ENCODE measurements at regions not wholly inside any gene's neighbourhood (a gene's known extent, or its start where the extent isn't known, plus 50 kb on each side); places are given as distances from the start of the nearest gene placed in this dataset.
A peak's percentile ranks its signal among the peaks of the same experiment; 100 is the strongest.

DNA sequence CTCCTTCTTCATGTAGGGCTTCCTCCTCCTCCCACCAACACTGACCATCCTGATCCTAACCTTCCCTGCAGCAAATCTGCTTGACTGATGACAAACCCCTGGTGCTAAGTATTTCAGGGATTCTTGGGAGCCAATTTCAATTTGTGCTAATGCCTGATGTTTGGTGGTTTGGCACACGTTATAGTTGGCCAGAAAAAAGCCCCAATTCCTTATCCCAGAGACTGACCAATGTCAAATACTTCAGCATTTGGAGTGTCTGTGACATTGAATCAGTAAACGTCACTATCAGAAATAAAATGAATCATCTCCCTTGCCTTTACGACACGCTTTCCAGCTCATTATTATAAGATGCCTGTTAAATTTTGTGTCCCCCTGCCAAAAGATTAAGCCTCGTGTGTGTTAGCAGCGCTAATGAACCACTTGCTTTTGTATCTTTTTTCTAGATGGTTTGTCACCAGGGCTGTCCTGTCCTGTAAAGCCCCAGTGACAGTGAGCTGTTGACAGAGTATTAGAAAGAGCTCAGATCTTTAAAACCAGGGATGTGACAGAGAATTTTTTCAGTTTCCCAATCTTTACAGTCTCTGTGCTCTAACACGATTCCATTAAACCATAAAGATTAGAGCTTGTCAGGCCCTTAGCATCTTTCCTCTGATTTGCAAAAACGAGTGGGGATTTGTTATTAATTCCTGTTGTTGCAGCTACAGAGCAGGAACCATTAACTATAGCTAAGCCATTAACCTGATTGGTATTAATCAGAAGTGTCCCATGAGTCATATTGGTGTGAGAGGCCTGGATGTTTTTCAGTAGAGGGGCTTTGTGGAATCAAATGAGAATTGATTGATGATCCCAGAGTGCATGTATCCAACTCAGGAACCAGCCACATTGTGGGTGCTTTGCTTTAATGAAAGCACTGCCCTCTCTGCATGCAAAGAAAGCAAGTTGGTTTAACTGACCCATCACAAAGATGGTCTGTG is 665.1 kb upstream of the PLXNA2 start:
- WGBS (ENCODE audit: insufficient coverage): 71% methylated on average over 2 of the region's 8 CpGs

DNA sequence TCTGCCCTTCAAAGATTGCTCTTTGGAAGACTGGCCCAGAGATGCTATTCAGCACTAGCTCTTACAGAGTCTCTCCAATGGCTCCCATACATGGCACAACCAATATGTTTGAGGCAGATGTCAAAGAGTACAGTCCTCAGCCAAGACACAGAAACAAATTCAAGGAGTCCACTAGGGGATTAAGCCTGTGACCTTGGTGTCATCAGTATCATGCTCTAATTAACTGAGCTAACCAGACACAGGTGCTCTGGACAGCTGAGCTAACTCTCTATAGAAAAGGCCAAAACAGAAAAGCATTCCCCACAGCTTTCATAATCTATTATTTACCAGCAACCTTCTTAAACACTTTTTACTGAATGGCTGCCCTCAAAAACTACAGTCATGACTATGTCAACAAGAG is 666.0 kb upstream of the PLXNA2 start:
- no peaks in the 10 kb centered on the region for H3K4me1 ChIP-seq (ENCODE audit: control insufficient read depth, insufficient read depth, low read length)
- H3K36me3 ChIP-seq (ENCODE audit: control insufficient read depth, insufficient read depth, low read length): no peaks in the 10 kb centered on the region
- DNase-seq (ENCODE audit: low read depth in 4 of 6, low spot score in 6 of 6): no peak

More for the DNA sequence above, 665.1 kb upstream of the PLXNA2 start:
- peak in 2 of 6 donors; percentile 37 to 66 for DNase-seq (ENCODE audit: low read depth in 4 of 6, low spot score in 6 of 6)
- Histone ChIP-seq H3K27ac (ENCODE audit: low read depth, low read length) (no peak overlapping the region), H3K4me3 (ENCODE audit: low read depth, low read length) (no peak overlapping the region), H3K9me3 (ENCODE audit: control insufficient read depth, insufficient read depth, low read length) (no peaks in the 10 kb centered on the region), H3K27me3 (ENCODE audit: control insufficient read depth, insufficient read depth, low read length) (no peaks in the 10 kb centered on the region), H3K36me3 (ENCODE audit: control insufficient read depth, insufficient read depth, low read length) (no peaks in the 10 kb centered on the region), H3K4me1 (ENCODE audit: control insufficient read depth, insufficient read depth, low read length) (no peaks in the 10 kb centered on the region)

DNA sequence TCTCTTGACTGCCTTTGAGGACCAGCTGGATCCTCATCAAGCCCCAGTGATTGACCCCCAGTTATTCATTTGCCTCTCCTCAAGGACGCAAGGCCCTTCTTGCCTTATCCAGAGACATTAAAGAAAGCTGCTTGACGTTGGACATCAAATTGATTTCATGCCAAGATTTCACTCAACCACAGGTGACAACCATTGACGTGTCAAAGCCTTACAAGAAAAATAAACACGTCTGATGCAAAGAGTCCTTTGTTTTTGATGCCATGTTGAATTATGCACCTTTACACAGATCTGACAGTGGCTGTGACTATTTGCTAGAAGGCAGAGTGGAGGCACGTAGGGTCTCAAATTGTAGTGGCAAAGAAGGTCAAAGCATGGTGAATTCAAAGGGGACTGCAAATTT is 666.2 kb upstream of the CAMK1G start:
- Histone ChIP-seq H3K4me1 (ENCODE audit: control insufficient read depth, insufficient read depth, low read length) (no peaks in the 10 kb centered on the region), H3K36me3 (ENCODE audit: control insufficient read depth, insufficient read depth, low read length) (no peaks in the 10 kb centered on the region), H3K27ac (ENCODE audit: low read depth, low read length) (no peak overlapping the region), H3K4me3 (ENCODE audit: low read depth, low read length) (no peak overlapping the region), H3K27me3 (ENCODE audit: control insufficient read depth, insufficient read depth, low read length) (no peaks in the 10 kb centered on the region), H3K9me3 (ENCODE audit: control insufficient read depth, insufficient read depth, low read length) (no peaks in the 10 kb centered on the region)
- no peak for DNase-seq (ENCODE audit: low read depth in 4 of 6, low spot score in 6 of 6)
- 40% methylated on average over 4 of the region's 5 CpGs for WGBS (ENCODE audit: insufficient coverage)

More for the DNA sequence above, 666.0 kb upstream of the PLXNA2 start:
- Histone ChIP-seq H3K9me3 (ENCODE audit: control insufficient read depth, insufficient read depth, low read length) (no peaks in the 10 kb centered on the region), H3K4me3 (ENCODE audit: low read depth, low read length) (no peak overlapping the region), H3K27ac (ENCODE audit: low read depth, low read length) (no peak overlapping the region), H3K27me3 (ENCODE audit: control insufficient read depth, insufficient read depth, low read length) (no peaks in the 10 kb centered on the region)

DNA sequence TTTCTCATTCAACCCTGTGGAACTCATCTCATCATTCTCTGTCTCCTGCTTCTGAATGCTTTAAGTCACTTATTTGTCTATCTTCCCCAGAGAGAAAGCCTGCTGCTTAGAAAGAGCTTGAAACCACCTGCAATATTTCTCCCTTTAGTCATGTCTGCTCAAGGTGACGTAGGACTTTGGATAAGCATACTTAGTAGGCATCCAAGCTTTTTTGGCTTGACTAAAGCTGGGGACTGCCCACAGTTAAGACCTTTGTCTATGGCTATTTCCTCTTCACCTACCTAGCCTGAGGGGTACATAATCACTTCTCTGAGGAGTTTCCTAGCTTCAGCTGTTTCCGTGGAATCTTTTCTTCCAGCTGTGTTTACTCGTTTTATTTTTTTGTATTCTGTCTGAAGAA is 665.8 kb upstream of the CAMK1G start:
- Histone ChIP-seq H3K4me1 (ENCODE audit: control insufficient read depth, insufficient read depth, low read length) (no peaks in the 10 kb centered on the region), H3K4me3 (ENCODE audit: low read depth, low read length) (no peak overlapping the region), H3K27me3 (ENCODE audit: control insufficient read depth, insufficient read depth, low read length) (no peaks in the 10 kb centered on the region), H3K36me3 (ENCODE audit: control insufficient read depth, insufficient read depth, low read length) (no peaks in the 10 kb centered on the region), H3K9me3 (ENCODE audit: control insufficient read depth, insufficient read depth, low read length) (no peaks in the 10 kb centered on the region), H3K27ac (ENCODE audit: low read depth, low read length) (no peak overlapping the region)
- WGBS (ENCODE audit: insufficient coverage): 14% methylated on average over 1 of the region's 3 CpGs
- no peak for DNase-seq (ENCODE audit: low read depth in 4 of 6, low spot score in 6 of 6)

DNA sequence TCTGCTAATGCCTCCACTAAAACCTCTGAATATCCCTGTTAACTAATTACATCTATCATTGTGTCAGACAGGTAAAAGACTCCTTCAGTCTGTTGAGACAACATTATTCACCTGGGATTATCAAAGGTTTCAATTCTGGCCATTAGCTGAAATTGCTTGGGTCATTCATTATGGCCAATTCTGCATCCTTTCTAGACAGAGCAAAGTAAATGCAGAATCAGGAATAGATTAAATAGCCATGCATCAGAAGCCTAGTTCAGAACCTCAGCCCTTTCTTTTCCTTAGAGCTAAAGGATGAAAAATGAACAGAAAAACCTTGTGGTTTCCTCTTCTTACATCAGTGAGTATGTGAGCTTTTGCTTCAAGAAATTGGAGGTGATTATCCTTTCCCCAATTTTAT is 665.4 kb upstream of the CAMK1G start:
- Histone ChIP-seq H3K36me3 (ENCODE audit: control insufficient read depth, insufficient read depth, low read length) (no peaks in the 10 kb centered on the region), H3K9me3 (ENCODE audit: control insufficient read depth, insufficient read depth, low read length) (no peaks in the 10 kb centered on the region), H3K27ac (ENCODE audit: low read depth, low read length) (no peak overlapping the region), H3K4me1 (ENCODE audit: control insufficient read depth, insufficient read depth, low read length) (no peaks in the 10 kb centered on the region), H3K4me3 (ENCODE audit: low read depth, low read length) (no peak overlapping the region), H3K27me3 (ENCODE audit: control insufficient read depth, insufficient read depth, low read length) (no peaks in the 10 kb centered on the region)
- no peak for DNase-seq (ENCODE audit: low read depth in 4 of 6, low spot score in 6 of 6)

DNA sequence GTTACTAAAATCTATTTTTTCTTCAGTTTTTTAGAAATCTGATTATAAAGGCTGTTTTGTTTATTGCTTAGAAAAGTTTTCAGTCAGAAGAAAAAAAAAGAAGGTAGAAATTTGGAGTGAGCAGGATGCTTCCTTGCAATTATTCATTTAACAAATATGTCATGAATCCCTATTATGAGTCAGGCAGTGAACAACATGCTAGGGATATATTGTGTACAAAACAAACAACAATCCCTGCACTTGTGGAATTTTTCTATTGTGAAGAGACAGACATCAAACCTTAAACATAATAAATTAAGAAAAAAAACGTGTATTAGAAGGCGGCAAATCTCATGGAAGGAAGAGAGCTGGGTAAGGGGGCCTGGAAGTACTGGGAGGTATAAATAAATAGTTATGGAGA is 664.1 kb upstream of the CAMK1G start:
- 77% methylated on average over 2 of the region's 2 CpGs for WGBS (ENCODE audit: insufficient coverage)
- DNase-seq (ENCODE audit: low read depth in 4 of 6, low spot score in 6 of 6): no peak

DNA sequence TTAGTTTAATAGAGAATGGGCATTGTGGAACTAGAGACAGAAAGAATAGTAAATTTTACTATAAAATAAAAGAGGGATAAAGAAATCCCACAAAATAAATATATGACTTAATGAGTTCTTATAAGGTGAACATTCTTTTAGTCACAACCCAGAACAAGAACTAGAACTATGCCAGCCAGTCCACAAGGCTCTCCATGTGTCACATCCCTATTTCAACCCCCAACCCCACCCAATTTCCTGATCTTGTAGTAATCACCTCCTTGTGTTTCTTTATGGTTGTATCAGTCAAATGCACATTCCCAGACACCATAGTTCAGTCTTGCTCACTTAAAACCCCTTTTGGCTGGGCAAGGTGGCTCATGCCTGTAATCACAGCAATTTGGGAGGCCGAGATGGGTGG is 662.3 kb upstream of the CAMK1G start:
- Histone ChIP-seq H3K27me3 (ENCODE audit: control insufficient read depth, insufficient read depth, low read length) (no peaks in the 10 kb centered on the region), H3K4me1 (ENCODE audit: control insufficient read depth, insufficient read depth, low read length) (no peaks in the 10 kb centered on the region), H3K9me3 (ENCODE audit: control insufficient read depth, insufficient read depth, low read length) (no peaks in the 10 kb centered on the region), H3K4me3 (ENCODE audit: low read depth, low read length) (no peak overlapping the region), H3K36me3 (ENCODE audit: control insufficient read depth, insufficient read depth, low read length) (no peaks in the 10 kb centered on the region), H3K27ac (ENCODE audit: low read depth, low read length) (no peak overlapping the region)
- WGBS (ENCODE audit: insufficient coverage): no CpG with 5 or more reads among the region's 1 CpG
- DNase-seq (ENCODE audit: low read depth in 4 of 6, low spot score in 6 of 6): no peak

More for the DNA sequence above, 664.1 kb upstream of the CAMK1G start:
- H3K4me3 ChIP-seq (ENCODE audit: low read depth, low read length): no peak overlapping the region
- H3K27ac ChIP-seq (ENCODE audit: low read depth, low read length): no peak overlapping the region
- no peaks in the 10 kb centered on the region for H3K4me1 ChIP-seq (ENCODE audit: control insufficient read depth, insufficient read depth, low read length)
- no peaks in the 10 kb centered on the region for H3K9me3 ChIP-seq (ENCODE audit: control insufficient read depth, insufficient read depth, low read length)
- no peaks in the 10 kb centered on the region for H3K36me3 ChIP-seq (ENCODE audit: control insufficient read depth, insufficient read depth, low read length)
- no peaks in the 10 kb centered on the region for H3K27me3 ChIP-seq (ENCODE audit: control insufficient read depth, insufficient read depth, low read length)

DNA sequence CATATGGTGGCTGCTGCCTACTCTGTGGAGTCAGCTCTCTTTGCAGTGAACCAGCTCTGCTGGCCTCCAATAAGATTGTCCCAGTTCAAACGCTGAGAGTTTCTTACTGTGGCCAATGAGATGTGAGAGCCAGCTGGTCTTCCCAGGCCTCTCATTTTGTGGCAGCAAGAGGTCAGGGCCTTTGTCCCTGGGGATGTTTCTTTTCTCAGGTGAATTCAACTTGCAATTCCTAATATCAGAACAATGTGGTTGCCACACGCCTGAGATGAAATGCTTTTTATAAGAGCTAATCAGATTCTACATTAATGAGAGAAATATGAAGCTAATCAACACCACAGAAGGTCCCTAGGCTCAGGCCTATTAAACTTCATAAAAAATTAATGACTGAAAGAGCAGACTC is 660.1 kb upstream of the CAMK1G start:
- WGBS (ENCODE audit: insufficient coverage): 43% methylated on average over 1 of the region's 2 CpGs
- DNase-seq (ENCODE audit: low read depth in 4 of 6, low spot score in 6 of 6): peak in 1 of 6 donors; percentile 16
- H3K27ac ChIP-seq (ENCODE audit: low read depth, low read length): no peak overlapping the region
- no peaks in the 10 kb centered on the region for H3K4me1 ChIP-seq (ENCODE audit: control insufficient read depth, insufficient read depth, low read length)
- H3K9me3 ChIP-seq (ENCODE audit: control insufficient read depth, insufficient read depth, low read length): no peaks in the 10 kb centered on the region
- no peak overlapping the region for H3K4me3 ChIP-seq (ENCODE audit: low read depth, low read length)
- H3K36me3 ChIP-seq (ENCODE audit: control insufficient read depth, insufficient read depth, low read length): no peaks in the 10 kb centered on the region
- no peaks in the 10 kb centered on the region for H3K27me3 ChIP-seq (ENCODE audit: control insufficient read depth, insufficient read depth, low read length)

DNA sequence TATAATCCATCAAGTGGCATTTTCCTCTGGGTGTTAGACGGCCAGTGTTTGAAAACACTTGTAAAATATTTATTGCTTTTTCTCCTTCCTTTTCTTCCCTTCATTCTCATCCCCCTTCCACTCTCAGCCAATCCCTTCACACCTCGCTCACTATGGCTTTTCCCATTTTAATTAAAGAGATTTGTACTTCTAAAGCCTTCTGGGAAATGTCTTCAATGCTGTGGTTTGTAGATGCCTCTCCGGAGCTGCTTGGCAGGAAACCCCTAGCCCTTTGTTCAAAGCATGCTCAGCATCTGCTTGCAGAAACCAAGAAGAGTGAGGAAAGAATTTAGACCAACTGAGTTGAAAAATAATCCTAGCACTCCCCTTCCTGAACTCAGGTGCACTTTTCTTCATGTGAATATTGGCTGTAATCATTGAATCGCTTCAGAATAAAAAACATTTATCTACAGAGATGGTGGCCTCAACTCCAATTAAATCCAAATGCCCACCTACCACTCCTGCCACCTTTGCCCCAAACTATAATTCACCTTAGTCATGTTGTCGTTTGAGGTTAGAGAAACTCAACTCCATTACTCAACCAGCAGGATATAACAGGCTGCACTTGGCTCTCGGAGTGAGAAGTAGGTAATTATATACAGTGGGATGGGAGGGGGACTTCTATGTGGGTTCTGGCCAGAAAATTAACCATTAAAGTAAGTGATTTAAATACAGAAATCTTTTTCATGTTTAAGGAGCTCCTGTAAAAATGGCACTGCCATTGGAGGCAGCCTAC is 659.4 kb upstream of the CAMK1G start:
- H3K4me3 ChIP-seq (ENCODE audit: low read depth, low read length): no peak overlapping the region
- H3K27ac ChIP-seq (ENCODE audit: low read depth, low read length): no peak overlapping the region
- H3K27me3 ChIP-seq (ENCODE audit: control insufficient read depth, insufficient read depth, low read length): no peaks in the 10 kb centered on the region
- 14% methylated on average over 1 of the region's 6 CpGs for whole genome bisulfite sequencing (ENCODE audit: insufficient coverage)
- H3K36me3 ChIP-seq (ENCODE audit: control insufficient read depth, insufficient read depth, low read length): no peaks in the 10 kb centered on the region
- no peaks in the 10 kb centered on the region for H3K4me1 ChIP-seq (ENCODE audit: control insufficient read depth, insufficient read depth, low read length)
- H3K9me3 ChIP-seq (ENCODE audit: control insufficient read depth, insufficient read depth, low read length): no peaks in the 10 kb centered on the region
- peak in 3 of 6 donors; percentile 10 to 88 (median 59) for DNase-seq (ENCODE audit: low read depth in 4 of 6, low spot score in 6 of 6)
